ENCODE measurements at regions not wholly inside any gene's neighbourhood (a gene's known extent, or its start where the extent isn't known, plus 50 kb on each side); places are given as distances from the start of the nearest gene placed in this dataset.

- Histone ChIP-seq H3K4me3 (no peak overlapping the region), H3K27ac (no peak overlapping the region), H3K9me3 (peaks cover 0 to 10% (median 0%) of the 10 kb centered on the region in 8 donors), H3K36me3 (no peaks in the 10 kb centered on the region), H3K4me1 (no peaks in the 10 kb centered on the region), H3K27me3 (replicated peaks in 1 of 7) (peaks cover 0 to 16% (median 0%) of the 10 kb centered on the region in 7 donors)
- TF ChIP-seq CTCF (IDR thresholded peaks at IDR 0.05 in 8 of 11, conservative IDR thresholded peaks at IDR 0.05 in 3 of 11) (no peak), POLR2AphosphoS5 (IDR thresholded peaks at IDR 0.05) (no peak), POLR2A (IDR thresholded peaks at IDR 0.05) (no peak)
- no peak for DNase-seq
- 86 to 96% (median 89%) methylated on average over 5 of the region's 5 CpGs for WGBS, 5 donors
- intact Hi-C loops (cut with DNase I; ENCODE audit: low total_unique reads) = no loop called here
Measured at GRCh38 chr2:15863494-15864175, 76.7 kb upstream of the MYCN start.

- WGBS, 5 donors = 75 to 86% (median 78%) methylated on average over 3 of the region's 3 CpGs
- TF ChIP-seq POLR2AphosphoS5 (IDR thresholded peaks at IDR 0.05) = no peak
- no peak for TF ChIP-seq CTCF (IDR thresholded peaks at IDR 0.05 in 8 of 11, conservative IDR thresholded peaks at IDR 0.05 in 3 of 11)
- TF ChIP-seq POLR2A (IDR thresholded peaks at IDR 0.05) = no peak
- intact Hi-C loops (cut with DNase I; ENCODE audit: low total_unique reads) = no loop called here
- H3K27ac ChIP-seq = no peak overlapping the region
- peaks cover 0 to 14% (median 0%) of the 10 kb centered on the region in 7 donors for H3K27me3 ChIP-seq (replicated peaks in 1 of 7)
- H3K36me3 ChIP-seq = no peaks in the 10 kb centered on the region
- H3K4me3 ChIP-seq = no peak overlapping the region
- peaks cover 0 to 10% (median 0%) of the 10 kb centered on the region in 8 donors for H3K9me3 ChIP-seq
- no peak for DNase-seq
- H3K4me1 ChIP-seq = no peaks in the 10 kb centered on the region
Measured at GRCh38 chr2:15864176-15864769, 76.1 kb upstream of the MYCN start.

- WGBS, 5 donors = 89 to 97% (median 93%) methylated on average over 1 of the region's 1 CpG
- Histone ChIP-seq H3K4me3 (no peak overlapping the region), H3K4me1 (no peaks in the 10 kb centered on the region), H3K36me3 (no peaks in the 10 kb centered on the region), H3K27me3 (replicated peaks in 1 of 7) (peaks cover 0 to 5% (median 0%) of the 10 kb centered on the region in 7 donors), H3K27ac (no peak overlapping the region), H3K9me3 (peaks cover 0 to 10% (median 0%) of the 10 kb centered on the region in 8 donors)
- TF ChIP-seq POLR2A (IDR thresholded peaks at IDR 0.05) (no peak), POLR2AphosphoS5 (IDR thresholded peaks at IDR 0.05) (no peak), CTCF (IDR thresholded peaks at IDR 0.05 in 8 of 11, conservative IDR thresholded peaks at IDR 0.05 in 3 of 11) (no peak)
- intact Hi-C loops (cut with DNase I; ENCODE audit: low total_unique reads) = no loop called here
- DNase-seq = no peak
Measured at GRCh38 chr2:15865923-15866322, 74.4 kb upstream of the MYCN start.

GRCh38 chr2:15866563-15867193 lies 73.7 kb upstream of the MYCN start:
- intact Hi-C loops (cut with DNase I; ENCODE audit: low total_unique reads) = no loop called here
- TF ChIP-seq CTCF (IDR thresholded peaks at IDR 0.05 in 8 of 11, conservative IDR thresholded peaks at IDR 0.05 in 3 of 11) (no peak), POLR2AphosphoS5 (IDR thresholded peaks at IDR 0.05) (no peak), POLR2A (IDR thresholded peaks at IDR 0.05) (no peak)
- Histone ChIP-seq H3K27ac (no peak overlapping the region), H3K9me3 (peaks cover 0 to 13% (median 1%) of the 10 kb centered on the region in 8 donors), H3K4me3 (no peak overlapping the region), H3K36me3 (no peaks in the 10 kb centered on the region), H3K4me1 (no peaks in the 10 kb centered on the region), H3K27me3 (replicated peaks in 1 of 7) (peaks cover 0 to 5% (median 0%) of the 10 kb centered on the region in 7 donors)
- 64 to 77% (median 71%) methylated on average over 3 of the region's 3 CpGs for WGBS, 5 donors
- no peak for DNase-seq

Measured in spleen (tissue), 11 donors.